SK-N-SH (cell line): ENCODE measurements at regions not wholly inside any gene's neighbourhood (a gene's known extent, or its start where the extent isn't known, plus 50 kb on each side); places are given as distances from the start of the nearest gene placed in this dataset.
A peak's percentile ranks its signal among the peaks of the same experiment; 100 is the strongest.

Experiments used
- CTCF ChIA-PET: fragments of 300-600, 350-600 bp; formaldehyde crosslinking; extraction: SDS; loops from one replicate; lab custom pipeline; 2021; lab: Yijun Ruan, JAX
- POLR2A ChIA-PET: fragments of 350-600 bp; sonication (Branson Sonifier 250); formaldehyde crosslinking; extraction: SDS; loops from one replicate; lab custom pipeline; 2020; ENCODE audit warnings: antibody characterized with exemption, inconsistent platforms; lab: Yijun Ruan, JAX
- DNase-seq: peaks from one replicate; pipeline ENCODE4 v3.0.0; 2012
- H2AFZ ChIP-seq: fragments of 200-600 bp; sonication (generic); 2 replicates; pipeline ENCODE4 v1.8.1; 2016; ENCODE audit warnings: antibody characterized with exemption, mild to moderate bottlenecking, low read depth
- H3F3A ChIP-seq: fragments of 200-600 bp; sonication (generic); replicated peaks from 2 replicates; pipeline ENCODE3; 2016; ENCODE audit warnings: antibody characterized with exemption, mild to moderate bottlenecking; ENCODE audit not compliant: insufficient read depth
- H3K27ac ChIP-seq, 2 experiments: fragments of 200-500 bp in 1 of 2; fragments of 200-600 bp in 1 of 2; sonication (Bioruptor generic) in 1 of 2; sonication (generic), shearing (Covaris generic) in 1 of 2; 2 replicates each; pipeline versions ENCODE4 v1.5.1 to v1.6.1; 2014 to 2016; ENCODE audit warnings: low read depth in 2 of 2, inconsistent platforms in 1 of 2, low read length in 1 of 2, mild to moderate bottlenecking in 1 of 2, mixed read lengths in 1 of 2
- H3K27me3 ChIP-seq: fragments of 200-600 bp; sonication (generic), shearing (Covaris generic); 2 replicates; pipeline ENCODE4 v1.6.1; 2016; ENCODE audit warnings: mixed run types; ENCODE audit not compliant: insufficient read depth
- H3K36me3 ChIP-seq, 2 experiments: fragments of 200-500 bp in 1 of 2; fragments of 200-600 bp in 1 of 2; sonication (Bioruptor generic) in 1 of 2; sonication (generic) in 1 of 2; replicated peaks in 1 of 2; 2 replicates each; pipeline versions ENCODE3 to v1.5.1; 2014 to 2016; ENCODE audit warnings: low read length in 1 of 2, mild to moderate bottlenecking in 1 of 2; ENCODE audit not compliant: insufficient read depth in 2 of 2, control insufficient read depth in 1 of 2
- H3K4me1 ChIP-seq, 2 experiments: fragments of 200-500 bp in 1 of 2; fragments of 200-600 bp in 1 of 2; sonication (Bioruptor generic) in 1 of 2; sonication (generic), shearing (Covaris generic) in 1 of 2; 2 replicates each; pipeline versions ENCODE4 v1.5.1 to v1.6.1; 2014 to 2016; ENCODE audit warnings: low read depth in 1 of 2, low read length in 1 of 2, mixed run types in 1 of 2; ENCODE audit not compliant: insufficient read depth in 2 of 2, control insufficient read depth in 1 of 2
- H3K4me2 ChIP-seq: fragments of 200-600 bp; sonication (generic), shearing (Covaris generic); 2 replicates; pipeline ENCODE4 v1.6.1; 2017; ENCODE audit warnings: mixed run types
- H3K4me3 ChIP-seq, 2 experiments: fragments of 200-500 bp in 1 of 2; fragments of 200-600 bp in 1 of 2; sonication (Bioruptor generic) in 1 of 2; sonication (generic), shearing (Covaris generic) in 1 of 2; 2 replicates each; pipeline versions ENCODE4 v1.5.1 to v1.8.1; 2014 to 2016; ENCODE audit warnings: low read depth in 2 of 2, inconsistent platforms in 1 of 2, low read length in 1 of 2, mild to moderate bottlenecking in 1 of 2, mixed read lengths in 1 of 2, moderate library complexity in 1 of 2
- H3K79me2 ChIP-seq: fragments of 200-600 bp; sonication (generic); 2 replicates; pipeline ENCODE4 v1.8.1; 2017; ENCODE audit warnings: mild to moderate bottlenecking; ENCODE audit not compliant: insufficient read depth
- H3K9ac ChIP-seq: fragments of 200-600 bp; sonication (generic); 2 replicates; pipeline ENCODE4 v1.6.1; 2017; ENCODE audit warnings: mixed run types
- H3K9me2 ChIP-seq: fragments of 200-600 bp; sonication (generic); 2 replicates; pipeline ENCODE4 v1.6.1; 2017; ENCODE audit warnings: mixed run types
- H3K9me3 ChIP-seq: fragments of 200-600 bp; sonication (generic); 2 replicates; pipeline ENCODE4 v1.6.1; 2017; ENCODE audit warnings: mixed run types, mild to moderate bottlenecking, moderate library complexity
- H4K20me1 ChIP-seq: fragments of 200-600 bp; sonication (generic); 2 replicates; pipeline ENCODE4 v1.6.1; 2017; ENCODE audit warnings: mild to moderate bottlenecking, mixed run types; ENCODE audit not compliant: insufficient read depth
- CHD2 ChIP-seq: fragments of 150-350 bp; IDR thresholded peaks from 2 replicates; pipeline ENCODE4 v1.6.1; 2018; ENCODE audit warnings: low read length; ENCODE audit not compliant: partially characterized antibody
- CTCF ChIP-seq: fragments of 200-600 bp; sonication (generic); IDR thresholded peaks from 2 replicates; pipeline ENCODE4 v1.6.1; 2017; ENCODE audit warnings: antibody characterized with exemption, mild to moderate bottlenecking, moderate library complexity
- EZH2phosphoT487 ChIP-seq: fragments of 200-600 bp; sonication (generic); IDR thresholded peaks from 2 replicates; pipeline ENCODE4 v1.6.1; 2017; ENCODE audit warnings: low read depth, mixed run types, mild to moderate bottlenecking, antibody characterized with exemption, moderate library complexity, borderline replicate concordance
- FOSL2 ChIP-seq: IDR thresholded peaks from 2 replicates; pipeline ENCODE4 v1.4.0; 2012; ENCODE audit warnings: low read depth, mild to moderate bottlenecking, moderate library complexity, borderline replicate concordance
- FOXJ3 ChIP-seq: sonication (generic); formaldehyde crosslinking; IDR thresholded peaks from 2 replicates; pipeline ENCODE4 v1.5.1; 2020; ENCODE audit warnings: mild to moderate bottlenecking, missing genetic modification reagents
- FOXM1 ChIP-seq: IDR thresholded peaks from 2 replicates; pipeline ENCODE4 v1.4.0; 2012; ENCODE audit warnings: low read depth, mild to moderate bottlenecking
- GATA2 ChIP-seq: sonication (generic); formaldehyde crosslinking; IDR thresholded peaks from 2 replicates; pipeline ENCODE4 v1.5.0; 2020; ENCODE audit warnings: mild to moderate bottlenecking, missing genetic modification reagents
- MXI1 ChIP-seq: IDR thresholded peaks from 2 replicates; pipeline ENCODE4 v1.6.1; 2012; ENCODE audit warnings: mild to moderate bottlenecking, low read depth, low read length, improper control_type of control experiment
- NRF1 ChIP-seq: IDR thresholded peaks from 2 replicates; pipeline ENCODE4 v1.6.1; 2012; ENCODE audit warnings: low read depth, mild to moderate bottlenecking, low read length
- POLR2AphosphoS5 ChIP-seq: IDR thresholded peaks from 2 replicates; pipeline ENCODE4 v1.6.1; 2012; ENCODE audit warnings: low read depth, low read length
- REST ChIP-seq: IDR thresholded peaks from 2 replicates; pipeline ENCODE4 v1.6.1; 2012; ENCODE audit warnings: mild to moderate bottlenecking, low read depth, low read length, moderate library complexity
- RXRA ChIP-seq: IDR thresholded peaks from 2 replicates; pipeline ENCODE4 v1.4.0; 2012; ENCODE audit warnings: low read depth, mild to moderate bottlenecking, borderline replicate concordance
- TCF12 ChIP-seq: IDR thresholded peaks from 2 replicates; pipeline ENCODE4 v1.4.0; 2012
- TEAD4 ChIP-seq: IDR thresholded peaks from 2 replicates; pipeline ENCODE4 v1.4.0; 2012; ENCODE audit warnings: mild to moderate bottlenecking, borderline replicate concordance; ENCODE audit not compliant: insufficient read depth
- USF2 ChIP-seq: fragments of 150-350 bp; IDR thresholded peaks from 2 replicates; pipeline ENCODE4 v1.6.1; 2017; ENCODE audit warnings: antibody characterized with exemption, low read length, low read depth, borderline replicate concordance
- YY1 ChIP-seq: IDR thresholded peaks from 2 replicates; pipeline ENCODE4 v1.4.0; 2012; ENCODE audit warnings: low read depth, mild to moderate bottlenecking
- whole genome bisulfite sequencing: methylation state at CpG from one replicate; pipeline ENCODE4 v1.1.6; 2017; ENCODE audit warnings: low lambda C conversion rate; 5-methylcytosine and 5-hydroxymethylcytosine counted together

DNA sequence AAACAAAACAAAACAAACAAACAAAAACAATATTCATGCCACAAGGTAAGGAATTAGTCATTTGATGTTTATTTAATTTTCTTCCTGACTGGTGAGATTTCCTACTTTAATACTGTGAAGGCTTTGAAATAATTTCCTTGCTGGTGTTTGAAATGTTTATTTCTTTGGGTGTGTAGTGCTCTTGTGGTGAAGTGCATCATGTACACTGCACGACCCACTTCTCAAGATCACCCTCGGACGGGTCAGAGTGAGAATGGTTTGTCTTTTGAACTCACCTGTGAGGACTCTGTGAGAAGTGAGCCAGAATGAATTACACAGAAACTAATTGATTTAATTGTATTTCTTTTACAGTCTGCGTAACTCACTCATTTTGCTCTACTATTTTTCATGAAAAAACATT, 1211.5 kb downstream of the SORCS1 start:
- no peaks in the 10 kb centered on the region for H3K9me3 ChIP-seq
- no peak overlapping the region for H3K9ac ChIP-seq
- CTCF ChIA-PET = interaction anchor here (1.0 to 2.6 kb wide), 4 partner anchors 11 to 618 kb away, joined by 3 to 10 read pairs (median 6); no protein-coding TSS in a partner anchor
- H3K4me1 ChIP-seq = peaks cover 0 to 2% of the 10 kb centered on the region in 2 experiments; a peak in 1 of 4 replicates
- no peak overlapping the region for H2AFZ ChIP-seq
- 25% methylated on average over 4 of the region's 4 CpGs for WGBS
- DNase-seq = no peak
- no peak for TF ChIP-seq TEAD4
- no peak for TF ChIP-seq RXRA
- TF ChIP-seq FOSL2 = no peak
- no peak for TF ChIP-seq EZH2phosphoT487
- no peak for TF ChIP-seq GATA2 (CRISPR knock-in tag)
- TF ChIP-seq MXI1 = no peak
- no peak for TF ChIP-seq CHD2
- TF ChIP-seq TCF12 = no peak
- TF ChIP-seq NRF1 = no peak
- no peak overlapping the region for H3K27ac ChIP-seq
- no peak overlapping the region for H3K4me2 ChIP-seq
- H3F3A ChIP-seq = no peaks in the 10 kb centered on the region
- no peak overlapping the region for H3K4me3 ChIP-seq
- no peaks in the 10 kb centered on the region for H3K36me3 ChIP-seq
- H3K27me3 ChIP-seq = no peaks in the 10 kb centered on the region
- no peaks in the 10 kb centered on the region for H3K9me2 ChIP-seq
- no peaks in the 10 kb centered on the region for H3K79me2 ChIP-seq
- no peaks in the 10 kb centered on the region for H4K20me1 ChIP-seq
- POLR2A ChIA-PET = no interaction called here

DNA sequence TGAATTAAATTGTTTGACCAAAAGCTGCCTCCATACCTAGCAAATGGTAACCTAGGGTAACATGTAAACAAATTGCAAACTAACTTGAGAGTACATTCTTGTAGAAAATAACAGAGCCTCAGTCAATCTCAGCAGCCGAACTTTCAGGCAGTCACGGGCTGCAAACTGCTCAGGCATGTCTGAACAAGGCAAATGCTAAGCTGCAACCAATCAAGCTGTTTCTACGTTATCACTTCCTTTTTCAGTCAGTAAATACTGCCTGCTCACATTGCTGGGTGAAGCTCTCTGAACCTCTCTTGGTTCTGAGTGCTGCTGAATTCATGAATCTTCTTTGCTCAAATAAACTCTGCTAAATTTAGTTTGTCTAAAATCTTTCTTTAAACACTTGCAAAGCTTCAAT, 1212.4 kb downstream of the SORCS1 start:
- Histone ChIP-seq H3K9me3 (no peaks in the 10 kb centered on the region), H3K9ac (no peak overlapping the region), H3K9me2 (no peaks in the 10 kb centered on the region), H3K4me2 (no peak overlapping the region), H3K79me2 (no peaks in the 10 kb centered on the region), H3K4me1 (peaks cover 0 to 2% of the 10 kb centered on the region in 2 experiments; a peak in 1 of 4 replicates), H3F3A (no peaks in the 10 kb centered on the region), H3K4me3 (no peak overlapping the region), H3K27me3 (no peaks in the 10 kb centered on the region), H3K36me3 (no peaks in the 10 kb centered on the region), H2AFZ (no peak overlapping the region), H3K27ac (no peak overlapping the region), H4K20me1 (no peaks in the 10 kb centered on the region)
- no peak for TF ChIP-seq YY1
- ChIA-PET CTCF (interaction anchor here (0.7 to 2.6 kb wide), 8 partner anchors 11 to 991 kb away, joined by 3 to 15 read pairs (median 4); no protein-coding TSS in a partner anchor), POLR2A (no interaction called here)
- WGBS = 25% methylated on average over 3 of the region's 3 CpGs
- DNase-seq = no peak

GRCh38 chr10:105950410-105950809, 1214.1 kb downstream of the SORCS1 start:
- H2AFZ ChIP-seq = no peak overlapping the region
- H3K9ac ChIP-seq = no peak overlapping the region
- H3K36me3 ChIP-seq = no peaks in the 10 kb centered on the region
- DNase-seq = peak; percentile 32
- CTCF ChIA-PET = interaction anchor here (0.6 to 2.9 kb wide), 29 partner anchors 9 to 1878 kb away, joined by 3 to 24 read pairs (median 4); no protein-coding TSS in a partner anchor
- no peaks in the 10 kb centered on the region for H3F3A ChIP-seq
- 22% methylated on average over 2 of the region's 2 CpGs for WGBS
- POLR2A ChIA-PET = no interaction called here
- no peak overlapping the region; a peak in 1 of 4 replicates for H3K27ac ChIP-seq
- no peak overlapping the region; a peak in 1 of 4 replicates for H3K4me3 ChIP-seq
- no peaks in the 10 kb centered on the region for H3K9me3 ChIP-seq
- H3K79me2 ChIP-seq = no peaks in the 10 kb centered on the region
- peaks cover 0 to 2% of the 10 kb centered on the region in 2 experiments; a peak in 1 of 4 replicates for H3K4me1 ChIP-seq
- H3K9me2 ChIP-seq = no peaks in the 10 kb centered on the region
- no peak overlapping the region for H3K4me2 ChIP-seq
- no peaks in the 10 kb centered on the region for H3K27me3 ChIP-seq
- H4K20me1 ChIP-seq = no peaks in the 10 kb centered on the region
- TF ChIP-seq EZH2phosphoT487 (no peak), CHD2 (no peak), TEAD4 (no peak), REST (no peak), YY1 (no peak), FOSL2 (no peak), POLR2AphosphoS5 (no peak), CTCF (peak; percentile 70), USF2 (no peak), TCF12 (no peak), FOXM1 (no peak), FOXJ3 (no peak)
